Loucy (cell line): ENCODE measurements at regions not wholly inside any gene's neighbourhood (a gene's known extent, or its start where the extent isn't known, plus 50 kb on each side); places are given as distances from the start of the nearest gene placed in this dataset.

Experiments
- H2AFZ ChIP-seq: fragments of 200-600 bp; sonication (generic); 2 replicates; pipeline ENCODE4 v1.6.0; 2016; ENCODE audit warnings: antibody characterized with exemption, mild to moderate bottlenecking, low read length, moderate library complexity
- H3F3A ChIP-seq: fragments of 200-600 bp; 2 replicates; pipeline ENCODE4 v1.6.0; 2016; ENCODE audit warnings: antibody characterized with exemption, low read depth, mild to moderate bottlenecking
- H3K27me3 ChIP-seq: fragments of 200-600 bp; sonication (generic); 2 replicates; pipeline ENCODE4 v1.6.1; 2014; ENCODE audit warnings: low read length, mild to moderate bottlenecking; ENCODE audit not compliant: insufficient read depth, poor library complexity, severe bottlenecking
- H3K36me3 ChIP-seq: fragments of 200-600 bp; sonication (generic); 2 replicates; pipeline ENCODE4 v1.6.1; 2016; ENCODE audit warnings: low read length; ENCODE audit not compliant: insufficient read depth
- H3K4me1 ChIP-seq: fragments of 200-600 bp; sonication (generic); 2 replicates; pipeline ENCODE4 v1.5.1; 2014; ENCODE audit warnings: low read length, mild to moderate bottlenecking; ENCODE audit not compliant: insufficient read depth, poor library complexity, severe bottlenecking
- H3K4me2 ChIP-seq: fragments of 200-600 bp; sonication (generic); 2 replicates; pipeline ENCODE4 v1.6.0; 2014; ENCODE audit warnings: antibody characterized with exemption, low read length, low read depth, mild to moderate bottlenecking; ENCODE audit not compliant: poor library complexity, severe bottlenecking
- H3K4me3 ChIP-seq: fragments of 200-600 bp; sonication (generic); 2 replicates; pipeline ENCODE4 v1.5.1; 2014; ENCODE audit warnings: low read length, mild to moderate bottlenecking, mixed read lengths; ENCODE audit not compliant: poor library complexity, severe bottlenecking
- H3K79me2 ChIP-seq: fragments of 200-600 bp; sonication (generic); 2 replicates; pipeline ENCODE4 v1.6.1; 2014; ENCODE audit warnings: low read length; ENCODE audit not compliant: insufficient read depth
- H3K9ac ChIP-seq: fragments of 200-600 bp; sonication (generic); 2 replicates; pipeline ENCODE4 v1.6.0; 2014; ENCODE audit warnings: mild to moderate bottlenecking, low read depth, low read length, moderate library complexity; ENCODE audit not compliant: poor library complexity, severe bottlenecking
- H3K9me2 ChIP-seq: fragments of 200-600 bp; sonication (generic); replicated peaks from 2 replicates; pipeline ENCODE4 v1.6.1; 2016; ENCODE audit warnings: low read depth, low read length, mixed read lengths
- H3K9me3 ChIP-seq: fragments of 200-600 bp; sonication (generic); 2 replicates; pipeline ENCODE4 v1.6.1; 2014; ENCODE audit warnings: mild to moderate bottlenecking, antibody characterized with exemption, low read length, low read depth; ENCODE audit not compliant: insufficient read depth
- H4K20me1 ChIP-seq: fragments of 200-600 bp; sonication (generic); 2 replicates; pipeline ENCODE4 v1.6.0; 2014; ENCODE audit warnings: antibody characterized with exemption, low read length, mild to moderate bottlenecking; ENCODE audit not compliant: insufficient read depth, poor library complexity, severe bottlenecking
- CTCF ChIP-seq: fragments of 200-600 bp; sonication (generic); conservative IDR thresholded peaks from 2 replicates; pipeline ENCODE4 v1.5.1; 2014; ENCODE audit warnings: mild to moderate bottlenecking, antibody characterized with exemption, low read length
- EZH2phosphoT487 ChIP-seq: fragments of 200-600 bp; IDR thresholded peaks from 2 replicates; pipeline ENCODE4 v1.6.1; 2018; ENCODE audit warnings: antibody characterized with exemption, mild to moderate bottlenecking, moderate library complexity, borderline replicate concordance

GRCh38 chr13:106355866-106356265 lies 179.6 kb downstream of the EFNB2 start:
- Histone ChIP-seq H3K27me3 (no peaks in the 10 kb centered on the region), H3K36me3 (no peaks in the 10 kb centered on the region), H3K4me2 (no peak overlapping the region), H2AFZ (no peak overlapping the region), H3K4me1 (no peaks in the 10 kb centered on the region), H3F3A (no peaks in the 10 kb centered on the region), H3K9me3 (no peaks in the 10 kb centered on the region), H3K9ac (no peak overlapping the region), H3K4me3 (no peak overlapping the region), H4K20me1 (no peaks in the 10 kb centered on the region), H3K79me2 (no peaks in the 10 kb centered on the region), H3K9me2 (no peaks in the 10 kb centered on the region)
- TF ChIP-seq EZH2phosphoT487 (no peak), CTCF (no peak)

GRCh38 chr13:106354961-106355360 lies 180.5 kb downstream of the EFNB2 start:
- no peak overlapping the region for H3K4me3 ChIP-seq
- H4K20me1 ChIP-seq: no peaks in the 10 kb centered on the region
- no peaks in the 10 kb centered on the region for H3K9me3 ChIP-seq
- H3K9ac ChIP-seq: no peak overlapping the region
- no peak overlapping the region for H2AFZ ChIP-seq
- TF ChIP-seq CTCF: no peak
- no peak for TF ChIP-seq EZH2phosphoT487
- no peaks in the 10 kb centered on the region for H3K36me3 ChIP-seq
- H3F3A ChIP-seq: no peaks in the 10 kb centered on the region
- H3K4me2 ChIP-seq: no peak overlapping the region
- no peaks in the 10 kb centered on the region for H3K79me2 ChIP-seq
- no peaks in the 10 kb centered on the region for H3K9me2 ChIP-seq
- no peaks in the 10 kb centered on the region for H3K27me3 ChIP-seq
- no peaks in the 10 kb centered on the region for H3K4me1 ChIP-seq

- Histone ChIP-seq H3K9me3 (no peaks in the 10 kb centered on the region), H3K4me2 (no peak overlapping the region), H3F3A (no peaks in the 10 kb centered on the region), H3K4me1 (no peaks in the 10 kb centered on the region), H4K20me1 (no peaks in the 10 kb centered on the region), H3K9ac (no peak overlapping the region), H3K4me3 (no peak overlapping the region), H3K9me2 (no peaks in the 10 kb centered on the region), H3K27me3 (no peaks in the 10 kb centered on the region), H3K79me2 (no peaks in the 10 kb centered on the region), H2AFZ (no peak overlapping the region), H3K36me3 (no peaks in the 10 kb centered on the region)
- no peak for TF ChIP-seq EZH2phosphoT487
- no peak for TF ChIP-seq CTCF
Measured at GRCh38 chr13:106352850-106353249, 182.6 kb downstream of the EFNB2 start.
